Thymus (tissue), 11 donors: ENCODE measurements at regions not wholly inside any gene's neighbourhood (a gene's known extent, or its start where the extent isn't known, plus 50 kb on each side); places are given as distances from the start of the nearest gene placed in this dataset.

Experiments
- DNase-seq, 9 donors: peaks; one replicate each; pipeline ENCODE4 v3.0.0-alpha.2; 2013; ENCODE audit warnings: low spot score in 9 of 9, low read depth in 6 of 9, missing footprints in 1 of 9
- H3K27ac ChIP-seq, 2 donors: one replicate each; pipeline ENCODE4 v1.5.1; 2013; ENCODE audit warnings: control low read depth in 1 of 2, low read depth in 1 of 2, low read length in 1 of 2, mild to moderate bottlenecking in 1 of 2, moderate library complexity in 1 of 2
- H3K27me3 ChIP-seq, 2 donors: one replicate each; pipeline ENCODE4 v1.5.1; 2013; ENCODE audit warnings: low read length in 1 of 2; ENCODE audit not compliant: control insufficient read depth in 2 of 2, insufficient read depth in 1 of 2
- H3K36me3 ChIP-seq, 2 donors: one replicate each; pipeline ENCODE4 v1.5.1; 2013; ENCODE audit warnings: low read length in 1 of 2, mild to moderate bottlenecking in 1 of 2, moderate library complexity in 1 of 2; ENCODE audit not compliant: control insufficient read depth in 2 of 2, insufficient read depth in 2 of 2
- H3K4me1 ChIP-seq, 2 donors: one replicate each; pipeline ENCODE4 v1.5.1; 2013; ENCODE audit warnings: low read length in 2 of 2; ENCODE audit not compliant: control insufficient read depth in 2 of 2, insufficient read depth in 2 of 2
- H3K4me3 ChIP-seq, 2 donors: one replicate each; pipeline ENCODE4 v1.5.1; 2013; ENCODE audit warnings: low read length in 2 of 2, control low read depth in 1 of 2, mild to moderate bottlenecking in 1 of 2
- H3K9me3 ChIP-seq, 2 donors: one replicate each; pipeline ENCODE4 v1.5.1; 2013; ENCODE audit warnings: low read length in 1 of 2, mild to moderate bottlenecking in 1 of 2; ENCODE audit not compliant: control insufficient read depth in 2 of 2, insufficient read depth in 1 of 2
- WGBS: extraction: QIAGEN DNeasy Blood & Tissue Kit; methylation state at CpG from one replicate; pipeline ENCODE4 v1.1.7; 2013; 5-methylcytosine and 5-hydroxymethylcytosine counted together
- donor health status: healthy.

DNA sequence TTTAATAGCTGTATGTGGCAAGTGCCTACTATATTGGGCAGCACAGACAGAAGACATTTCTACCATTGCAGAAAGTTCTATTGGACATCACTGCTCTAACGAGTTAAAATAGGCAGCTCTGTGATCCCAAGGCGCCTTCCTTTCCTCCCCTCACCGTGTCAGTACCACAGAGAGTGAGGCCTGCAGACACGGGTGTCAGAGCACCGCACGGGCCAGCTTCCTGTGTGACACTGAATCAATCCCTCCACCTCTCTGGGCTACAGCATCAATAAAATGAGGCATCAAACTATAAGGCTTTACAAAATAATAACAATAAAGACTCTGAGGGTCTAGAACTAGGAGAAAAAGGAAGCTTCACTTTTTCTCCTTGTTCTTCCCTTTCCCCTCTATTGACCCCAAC is 246.7 kb downstream of the FOXD2 start:
- H3K4me1 ChIP-seq = no peaks in the 10 kb centered on the region
- no peak overlapping the region for H3K4me3 ChIP-seq
- no peaks in the 10 kb centered on the region for H3K36me3 ChIP-seq
- DNase-seq = no peak
- no peaks in the 10 kb centered on the region for H3K9me3 ChIP-seq
- H3K27me3 ChIP-seq = peaks cover 0 to 21% of the 10 kb centered on the region in 2 donors
- 94% methylated on average over 6 of the region's 6 CpGs for WGBS
- H3K27ac ChIP-seq = no peak overlapping the region

DNA sequence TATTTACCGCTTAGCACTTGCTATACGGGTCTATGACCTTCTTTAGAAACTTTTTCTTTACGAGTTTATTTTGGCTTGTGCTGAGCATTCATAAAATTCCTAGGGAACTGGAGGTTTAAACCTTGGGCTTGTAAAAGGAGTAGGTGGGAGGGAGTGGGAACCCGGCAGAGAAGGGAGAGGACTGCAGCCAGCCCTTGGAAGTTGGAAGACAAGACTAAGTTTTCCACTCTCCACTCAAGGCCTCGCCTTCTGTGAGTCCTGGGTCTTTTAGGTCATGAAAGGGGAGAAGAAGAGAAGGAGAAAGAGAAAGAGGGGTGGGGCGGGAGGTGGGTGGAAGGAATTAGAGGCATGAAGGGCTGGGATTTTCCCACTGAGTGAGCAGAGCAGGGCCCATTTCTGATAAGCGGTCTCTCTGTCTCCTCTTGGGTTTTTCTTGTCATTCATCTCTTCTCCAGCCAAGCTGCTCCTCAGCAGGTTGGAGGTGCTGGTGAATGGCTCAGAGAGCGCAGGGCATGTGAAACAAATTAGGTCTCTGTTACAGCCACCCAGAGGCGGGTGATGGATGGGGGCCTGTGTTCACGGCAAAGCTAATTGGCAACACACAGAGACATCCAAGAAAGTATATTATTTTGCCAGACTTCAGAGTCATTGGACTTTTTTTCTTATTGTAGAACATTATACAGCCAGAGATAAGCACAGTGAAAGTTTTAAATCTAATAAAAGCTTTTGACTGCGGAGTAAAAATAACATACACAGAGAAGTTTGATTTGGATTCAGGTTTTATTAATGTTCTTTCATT is 247.3 kb downstream of the FOXD2 start:
- H3K36me3 ChIP-seq = no peaks in the 10 kb centered on the region
- DNase-seq = no peak
- no peak overlapping the region for H3K27ac ChIP-seq
- 91% methylated on average over 11 of the region's 11 CpGs for WGBS
- no peaks in the 10 kb centered on the region for H3K9me3 ChIP-seq
- no peak overlapping the region for H3K4me3 ChIP-seq
- no peaks in the 10 kb centered on the region for H3K4me1 ChIP-seq
- H3K27me3 ChIP-seq = peaks cover 0 to 21% of the 10 kb centered on the region in 2 donors

DNA sequence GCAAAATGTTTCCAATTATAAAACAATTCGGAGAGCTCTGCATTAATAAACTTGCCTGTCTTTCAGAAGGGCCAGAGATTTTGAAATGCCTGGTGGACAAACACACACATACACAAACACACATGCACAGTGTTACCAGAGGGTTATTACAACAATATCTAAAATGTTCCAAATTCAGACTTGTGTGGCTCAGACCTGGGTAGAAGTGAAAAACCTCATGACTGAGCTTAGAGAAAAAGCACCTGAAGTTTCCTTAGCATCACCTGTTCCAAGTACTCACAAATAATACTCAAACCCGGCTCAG is 247.9 kb downstream of the FOXD2 start:
- H3K4me1 ChIP-seq = no peaks in the 10 kb centered on the region
- H3K36me3 ChIP-seq = no peaks in the 10 kb centered on the region
- no peak for DNase-seq
- no peaks in the 10 kb centered on the region for H3K9me3 ChIP-seq
- 92% methylated on average over 2 of the region's 2 CpGs for WGBS
- peaks cover 0 to 21% of the 10 kb centered on the region in 2 donors for H3K27me3 ChIP-seq
- no peak overlapping the region for H3K4me3 ChIP-seq
- no peak overlapping the region for H3K27ac ChIP-seq

DNA sequence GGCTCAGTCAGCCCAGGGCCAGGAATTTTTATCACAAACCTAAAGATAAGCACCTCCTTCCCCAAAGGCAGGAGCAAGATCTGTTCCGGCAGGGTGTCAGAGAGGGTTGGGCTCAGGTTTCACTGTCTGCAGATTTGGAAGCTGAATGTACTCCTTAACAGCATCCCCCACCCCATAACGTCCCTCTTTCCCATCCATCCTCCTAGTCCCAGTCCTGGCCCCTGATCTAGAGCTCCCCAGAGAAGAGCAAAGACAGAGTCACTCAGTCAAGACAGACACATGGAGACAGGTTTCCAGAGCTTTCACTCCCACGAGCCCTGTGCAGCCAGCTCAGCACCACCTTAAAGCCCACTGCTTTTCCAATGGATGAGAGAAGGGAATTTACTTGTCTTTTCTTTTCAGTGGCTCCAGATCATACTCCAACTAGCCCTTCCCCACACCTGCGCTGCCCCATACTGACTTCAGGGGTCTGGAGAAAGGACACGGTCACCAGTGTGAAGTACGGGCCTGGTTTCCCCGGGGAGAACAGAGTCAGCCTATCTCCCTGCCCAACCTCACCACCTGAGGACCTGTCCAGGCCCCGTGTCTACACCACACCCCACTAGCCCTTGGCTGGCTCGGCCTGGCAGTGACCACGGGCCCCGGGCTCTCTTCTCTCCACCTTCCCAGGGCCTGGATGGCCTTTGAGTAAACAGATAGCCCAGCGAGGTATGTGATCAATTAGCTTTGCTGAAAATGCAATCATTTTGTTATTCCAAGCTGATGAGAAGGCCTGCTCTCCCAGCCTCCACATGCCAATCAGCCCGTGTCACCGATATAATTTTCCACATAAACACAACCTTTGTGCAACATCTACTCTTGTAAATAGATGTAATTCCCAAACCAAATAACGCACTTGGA is 249.1 kb downstream of the FOXD2 start:
- Histone ChIP-seq H3K27me3 (peaks cover 0 to 21% of the 10 kb centered on the region in 2 donors), H3K4me3 (no peak overlapping the region), H3K4me1 (no peaks in the 10 kb centered on the region), H3K27ac (no peak overlapping the region), H3K9me3 (no peaks in the 10 kb centered on the region), H3K36me3 (no peaks in the 10 kb centered on the region)
- DNase-seq = no peak
- WGBS = 93% methylated on average over 15 of the region's 15 CpGs

DNA sequence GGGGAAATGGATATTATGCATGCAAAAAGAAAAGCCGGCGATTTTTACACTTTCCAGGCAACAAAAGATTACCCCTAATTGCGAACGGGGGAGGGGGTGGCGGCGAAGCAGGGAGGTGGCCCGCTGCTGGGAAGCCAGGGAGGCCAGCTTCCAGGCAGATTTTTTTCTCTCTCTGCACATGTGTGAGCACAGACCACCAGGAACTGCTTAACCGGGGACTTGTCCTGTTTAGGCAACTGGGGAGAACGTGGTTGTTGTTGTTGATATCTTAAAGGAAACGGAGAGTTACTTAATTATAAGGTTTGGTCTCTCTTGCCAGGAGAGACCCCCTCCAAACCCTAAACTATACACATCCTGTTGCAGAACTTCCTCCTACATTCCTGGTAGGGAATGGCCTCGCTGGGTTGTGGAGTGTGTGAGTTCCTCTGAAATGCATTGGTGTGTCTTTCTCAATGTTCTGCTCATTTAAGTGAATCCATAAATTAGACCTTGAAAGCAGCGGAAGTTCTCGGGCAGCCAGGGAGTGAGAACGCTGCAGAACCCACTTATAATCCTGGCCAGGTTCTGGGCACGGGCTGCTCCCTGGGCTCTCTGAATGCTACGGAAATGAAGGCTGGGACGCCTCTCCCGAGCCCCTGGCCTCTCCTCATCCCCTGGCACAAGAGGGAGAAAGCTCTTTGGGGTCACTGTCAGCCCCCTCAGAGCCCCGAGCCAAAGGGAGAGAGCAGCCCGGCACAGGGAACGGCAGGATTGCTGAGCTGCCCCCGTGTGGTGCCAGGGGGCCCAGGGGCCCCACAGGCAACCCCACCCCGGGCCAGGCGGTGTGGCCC is 250.0 kb downstream of the FOXD2 start:
- no peak for DNase-seq
- WGBS = 55% methylated on average over 24 of the region's 24 CpGs
- H3K4me3 ChIP-seq = no peak overlapping the region
- H3K36me3 ChIP-seq = no peaks in the 10 kb centered on the region
- no peak overlapping the region for H3K27ac ChIP-seq
- peaks cover 0 to 21% of the 10 kb centered on the region in 2 donors for H3K27me3 ChIP-seq
- H3K4me1 ChIP-seq = no peaks in the 10 kb centered on the region
- no peaks in the 10 kb centered on the region for H3K9me3 ChIP-seq

DNA sequence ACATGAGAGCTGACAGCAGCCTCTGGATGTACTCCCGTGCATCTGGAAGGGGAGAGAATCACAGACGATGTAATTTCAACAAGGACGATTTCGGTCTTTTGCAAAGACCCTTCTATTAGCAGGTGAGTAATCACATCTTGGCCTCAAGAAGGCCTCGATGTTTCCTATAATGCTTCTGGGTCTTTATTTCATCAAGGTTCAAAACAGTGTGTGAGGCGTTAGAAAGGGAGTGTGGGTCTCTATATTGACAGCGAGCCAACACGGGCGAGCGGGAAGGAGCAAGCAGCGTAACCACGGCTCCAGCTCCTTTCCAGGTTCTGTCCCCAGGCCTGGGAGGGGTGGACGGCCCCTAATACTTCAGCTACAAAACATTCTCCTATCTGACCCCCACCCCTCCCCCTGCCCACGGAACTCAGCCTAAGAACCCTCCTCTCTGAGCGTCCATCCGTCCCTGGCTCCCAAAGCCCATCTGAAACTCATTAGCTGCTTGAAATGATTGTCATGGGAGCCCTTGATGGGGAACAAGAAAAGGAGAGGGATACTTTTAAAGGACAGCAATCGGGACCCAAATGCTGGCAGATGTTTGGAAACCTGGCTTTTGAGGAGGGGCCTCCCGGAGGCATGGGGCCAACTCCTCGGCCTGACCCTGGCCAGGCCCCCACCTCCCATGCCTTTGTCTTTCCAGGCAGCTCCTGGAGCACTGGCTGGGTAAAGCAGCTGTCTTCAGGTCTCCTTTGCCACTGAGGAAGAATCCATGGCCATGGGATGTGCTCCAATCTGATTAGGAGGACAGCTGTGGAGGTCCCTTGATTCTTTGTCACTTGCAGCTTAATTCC is 250.8 kb downstream of the FOXD2 start:
- H3K36me3 ChIP-seq = no peaks in the 10 kb centered on the region
- no peak overlapping the region for H3K27ac ChIP-seq
- no peak for DNase-seq
- 92% methylated on average over 19 of the region's 19 CpGs for WGBS
- no peaks in the 10 kb centered on the region for H3K9me3 ChIP-seq
- H3K4me1 ChIP-seq = no peaks in the 10 kb centered on the region
- H3K4me3 ChIP-seq = no peak overlapping the region
- H3K27me3 ChIP-seq = peaks cover 0 to 21% of the 10 kb centered on the region in 2 donors

DNA sequence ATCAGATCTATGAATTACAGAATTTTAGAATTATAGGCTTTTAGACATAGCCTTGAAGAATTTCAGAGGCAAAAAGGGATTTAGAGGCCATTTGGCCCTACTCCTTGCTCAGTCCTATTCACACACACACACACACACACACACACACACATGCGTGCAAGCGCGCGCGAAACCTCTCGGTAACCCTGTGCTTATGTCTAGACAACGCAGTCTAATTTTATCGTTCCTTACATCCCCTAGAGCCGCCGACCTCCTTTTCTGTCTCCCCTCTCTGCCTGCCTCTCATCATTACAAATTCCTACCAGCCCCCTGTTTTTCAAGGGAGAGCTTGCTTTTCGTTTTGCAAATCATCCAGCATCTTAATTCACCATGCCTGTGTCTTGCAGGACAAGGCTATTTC is 252.1 kb downstream of the FOXD2 start:
- peaks cover 0 to 21% of the 10 kb centered on the region in 2 donors for H3K27me3 ChIP-seq
- no peaks in the 10 kb centered on the region for H3K4me1 ChIP-seq
- no peak overlapping the region for H3K27ac ChIP-seq
- H3K36me3 ChIP-seq = no peaks in the 10 kb centered on the region
- no peak overlapping the region for H3K4me3 ChIP-seq
- H3K9me3 ChIP-seq = no peaks in the 10 kb centered on the region
- 94% methylated on average over 11 of the region's 11 CpGs for WGBS
- no peak for DNase-seq

DNA sequence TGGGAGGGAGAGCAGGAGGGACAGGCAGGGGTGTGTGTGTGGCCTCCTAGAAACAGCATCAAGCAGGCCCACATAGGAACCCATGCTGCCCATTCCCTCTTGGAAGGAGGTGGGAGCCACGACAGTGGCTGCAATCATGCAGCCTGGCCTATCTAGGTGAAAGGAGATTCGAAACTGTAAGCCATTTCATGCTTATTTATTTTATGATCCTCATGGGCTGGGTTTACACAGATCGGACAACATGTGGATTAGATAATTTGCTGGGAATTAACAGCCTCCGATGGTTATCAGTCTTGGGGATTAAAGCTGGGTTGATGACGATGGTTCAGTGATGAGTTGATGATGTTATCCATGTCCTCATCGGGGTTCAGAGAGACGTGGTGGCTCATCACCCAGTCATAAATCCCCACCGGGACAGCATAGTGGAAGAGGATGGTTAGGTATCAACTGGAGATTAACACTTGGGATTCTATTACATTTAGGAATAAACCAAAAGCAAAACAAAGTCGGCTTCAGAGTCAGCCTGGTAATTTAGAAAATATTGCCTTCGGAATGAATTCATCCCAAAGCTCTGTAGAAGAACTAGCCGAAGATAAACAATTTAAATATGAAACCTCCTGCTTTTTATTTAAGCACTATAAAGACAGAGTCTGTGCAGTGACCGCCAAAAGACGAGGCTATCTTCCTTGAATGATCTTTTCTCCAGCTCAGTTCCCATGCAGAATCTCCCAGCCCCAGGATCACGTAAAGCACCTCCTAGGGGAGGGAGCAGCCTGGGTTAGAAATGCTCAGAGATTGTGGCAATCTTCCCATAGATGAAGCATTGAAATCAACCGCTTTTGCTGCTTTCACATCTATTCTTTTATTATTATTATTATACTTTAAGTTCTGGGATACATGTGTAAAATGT is 252.8 kb downstream of the FOXD2 start:
- no peak for DNase-seq
- Histone ChIP-seq H3K9me3 (no peaks in the 10 kb centered on the region), H3K4me3 (no peak overlapping the region), H3K27me3 (peaks cover 0 to 23% of the 10 kb centered on the region in 2 donors), H3K4me1 (no peaks in the 10 kb centered on the region), H3K27ac (no peak overlapping the region), H3K36me3 (no peaks in the 10 kb centered on the region)
- WGBS = 95% methylated on average over 15 of the region's 15 CpGs
